WTC11 (cell line): ENCODE measurements at regions not wholly inside any gene's neighbourhood (a gene's known extent, or its start where the extent isn't known, plus 50 kb on each side); places are given as distances from the start of the nearest gene placed in this dataset.

ENCODE experiments used
- ATAC-seq: fragments of 200-7000 bp; cut with Tn5 transposase; 2 replicates; pipeline ENCODE4 v1.10.0; 2021; ENCODE audit warnings: mild to moderate bottlenecking, moderate library complexity
- CTCF ChIA-PET: fragments of 300-600 bp; sonication (Branson Sonifier 250); formaldehyde crosslinking; loops from one replicate; lab custom pipeline; 2021; ENCODE audit warnings: antibody characterized with exemption; lab: Charles Lee
- POLR2A ChIA-PET: fragments of 350-600 bp; sonication (Branson Sonifier 250); formaldehyde crosslinking; loops from one replicate; lab custom pipeline; 2021; ENCODE audit warnings: antibody characterized with exemption; lab: Charles Lee
- DNase-seq: peaks from one replicate; pipeline ENCODE4 v3.0.0; 2021; ENCODE audit warnings: low spot score
- H3K27ac Mint-ChIP-seq: 2 replicates; pipeline ENCODE4 v1.8.0; 2021; ENCODE audit warnings: mixed read lengths
- H3K27me3 Mint-ChIP-seq: 2 replicates; pipeline ENCODE4 v1.8.0; 2021; ENCODE audit warnings: low read depth, mild to moderate bottlenecking, moderate library complexity, mixed read lengths
- H3K36me3 Mint-ChIP-seq: 2 replicates; pipeline ENCODE4 v1.8.0; 2021; ENCODE audit warnings: mixed read lengths
- H3K4me1 Mint-ChIP-seq: 2 replicates; pipeline ENCODE4 v1.8.0; 2022; ENCODE audit warnings: mixed read lengths
- H3K4me3 Mint-ChIP-seq: 2 replicates; pipeline ENCODE4 v1.8.0; 2021; ENCODE audit warnings: mild to moderate bottlenecking, moderate library complexity, mixed read lengths
- H3K9me3 Mint-ChIP-seq: 2 replicates; pipeline ENCODE4 v1.8.0; 2021; ENCODE audit warnings: mixed read lengths
- AFF4 ChIP-seq: sonication (generic); formaldehyde crosslinking; IDR thresholded peaks from 2 replicates; pipeline ENCODE4 v1.8.1; 2023; ENCODE audit warnings: mild to moderate bottlenecking, missing genetic modification reagents, borderline replicate concordance
- ARID4B ChIP-seq: sonication (generic); formaldehyde crosslinking; IDR thresholded peaks from 2 replicates; pipeline ENCODE4 v1.8.0; 2023; ENCODE audit warnings: missing genetic modification reagents, mild to moderate bottlenecking, borderline replicate concordance
- ATF1 ChIP-seq: sonication (generic); formaldehyde crosslinking; IDR thresholded peaks from 2 replicates; pipeline ENCODE4 v1.8.1; 2023; ENCODE audit warnings: mild to moderate bottlenecking, moderate library complexity, missing genetic modification reagents
- ATF3 ChIP-seq: sonication (generic); formaldehyde crosslinking; conservative IDR thresholded peaks from 2 replicates; pipeline ENCODE4 v1.8.1; 2022; ENCODE audit warnings: mild to moderate bottlenecking, missing genetic modification reagents
- CREM ChIP-seq: sonication (generic); formaldehyde crosslinking; IDR thresholded peaks from 2 replicates; pipeline ENCODE4 v1.8.1; 2022; ENCODE audit warnings: mild to moderate bottlenecking, missing genetic modification reagents, moderate library complexity
- E2F4 ChIP-seq: sonication (generic); formaldehyde crosslinking; IDR thresholded peaks from 2 replicates; pipeline ENCODE4 v1.8.1; 2022; ENCODE audit warnings: low read depth, mild to moderate bottlenecking, moderate library complexity, missing genetic modification reagents, borderline replicate concordance
- ELF4 ChIP-seq: sonication (generic); formaldehyde crosslinking; IDR thresholded peaks from 2 replicates; pipeline ENCODE4 v1.8.1; 2022; ENCODE audit warnings: low read depth, mild to moderate bottlenecking, moderate library complexity, missing genetic modification reagents
- EMX1 ChIP-seq: fragments of 250-450 bp; sonication (Bioruptor Pico); IDR thresholded peaks from 2 replicates; pipeline ENCODE4 v1.8.0; 2021; ENCODE audit warnings: mild to moderate bottlenecking
- GRHL2 ChIP-seq: fragments of 250-450 bp; sonication (Bioruptor Pico); IDR thresholded peaks from 2 replicates; pipeline ENCODE4 v1.8.0; 2022; ENCODE audit warnings: mild to moderate bottlenecking, moderate library complexity; ENCODE audit not compliant: insufficient replicate concordance, severe bottlenecking
- IRF1 ChIP-seq: sonication (generic); formaldehyde crosslinking; IDR thresholded peaks from 2 replicates; pipeline ENCODE4 v1.8.0; 2023; ENCODE audit warnings: missing genetic modification reagents
- IRF2 ChIP-seq: sonication (generic); formaldehyde crosslinking; IDR thresholded peaks from 2 replicates; pipeline ENCODE4 v1.8.0; 2022; ENCODE audit warnings: low read depth, missing genetic modification reagents, borderline replicate concordance
- JAZF1 ChIP-seq: fragments of 250-450 bp; sonication (Bioruptor Pico); IDR thresholded peaks from 2 replicates; pipeline ENCODE4 v1.9.0; 2021; ENCODE audit warnings: moderate library complexity, mild to moderate bottlenecking, inconsistent platforms
- NFYB ChIP-seq: sonication (generic); formaldehyde crosslinking; conservative IDR thresholded peaks from 2 replicates; pipeline ENCODE4 v1.8.0; 2022; ENCODE audit warnings: low read depth, missing genetic modification reagents
- NR1H2 ChIP-seq: sonication (generic); formaldehyde crosslinking; IDR thresholded peaks from 2 replicates; pipeline ENCODE4 v1.9.0; 2021; ENCODE audit warnings: mild to moderate bottlenecking, moderate library complexity, missing genetic modification reagents
- RELA ChIP-seq: sonication (generic); formaldehyde crosslinking; IDR thresholded peaks from 2 replicates; pipeline ENCODE4 v1.8.1; 2022; ENCODE audit warnings: missing genetic modification reagents, mild to moderate bottlenecking, borderline replicate concordance
- SMAD3 ChIP-seq: sonication (generic); formaldehyde crosslinking; IDR thresholded peaks from 2 replicates; pipeline ENCODE4 v1.8.0; 2022; ENCODE audit warnings: missing genetic modification reagents, mild to moderate bottlenecking, borderline replicate concordance
- SOX15 ChIP-seq: fragments of 250-450 bp; sonication (Bioruptor Pico); IDR thresholded peaks from 2 replicates; pipeline ENCODE4 v1.9.0; 2021; ENCODE audit warnings: mild to moderate bottlenecking
- STAT6 ChIP-seq: sonication (generic); formaldehyde crosslinking; conservative IDR thresholded peaks from 2 replicates; pipeline ENCODE4 v1.8.1; 2023; ENCODE audit warnings: mild to moderate bottlenecking, low read depth, missing genetic modification reagents, moderate library complexity
- ZBTB43 ChIP-seq: sonication (generic); formaldehyde crosslinking; IDR thresholded peaks from 2 replicates; pipeline ENCODE4 v1.8.1; 2023; ENCODE audit warnings: mild to moderate bottlenecking, missing genetic modification reagents

- Mint-ChIP-seq H3K36me3 (no peaks in the 10 kb centered on the region), H3K27me3 (peaks cover 68% of the 10 kb centered on the region), H3K9me3 (peaks cover 6% of the 10 kb centered on the region), H3K4me1 (peaks cover 10% of the 10 kb centered on the region), H3K27ac (no peak overlapping the region), H3K4me3 (no peak overlapping the region)
- no peak for ATAC-seq
- DNase-seq, result no peak
- POLR2A ChIA-PET, result interaction anchor here (0.6 to 1.0 kb wide), 2 partner anchors 10 to 452 kb away, joined by 3 read pairs; no protein-coding TSS in a partner anchor
- no peak for TF ChIP-seq NR1H2 (CRISPR knock-in tag)
- no peak for TF ChIP-seq IRF1
- TF ChIP-seq GRHL2 (CRISPR knock-in tag), result no peak
- TF ChIP-seq STAT6 (CRISPR knock-in tag), result no peak
- TF ChIP-seq IRF2 (CRISPR knock-in tag), result no peak
- TF ChIP-seq CREM (CRISPR knock-in tag), result no peak
- no peak for TF ChIP-seq ELF4 (CRISPR knock-in tag)
- TF ChIP-seq SMAD3 (CRISPR knock-in tag), result no peak
- TF ChIP-seq SOX15 (CRISPR knock-in tag), result no peak
- no peak for TF ChIP-seq NFYB (CRISPR knock-in tag)
- TF ChIP-seq ARID4B (CRISPR knock-in tag), result no peak
- TF ChIP-seq JAZF1 (CRISPR knock-in tag), result no peak
- no peak for TF ChIP-seq ATF1 (CRISPR knock-in tag)
- TF ChIP-seq E2F4 (CRISPR knock-in tag), result no peak
- no peak for TF ChIP-seq ATF3 (CRISPR knock-in tag)
- no peak for TF ChIP-seq ZBTB43
- TF ChIP-seq RELA (CRISPR knock-in tag), result no peak
- TF ChIP-seq AFF4 (CRISPR knock-in tag), result no peak
- no peak for TF ChIP-seq EMX1 (CRISPR knock-in tag)
- CTCF ChIA-PET, result interaction anchor here (0.9 to 5.1 kb wide), 2 partner anchors 19 to 242 kb away, joined by 3 to 35 read pairs; no protein-coding TSS in a partner anchor
These were observed 66.5 kb upstream of the GALNT9 start for GRCh38 chr12:132395908-132396305.
